ENCODE measurements at regions not wholly inside any gene's neighbourhood (a gene's known extent, or its start where the extent isn't known, plus 50 kb on each side); places are given as distances from the start of the nearest gene placed in this dataset.

- ATAC-seq (ENCODE audit: insufficient read depth, low read depth) (no peak), DNase-seq (no peak)
- no peaks in the 10 kb centered on the region for H4K20me1 ChIP-seq (ENCODE audit: insufficient read depth, low read length)
- no peaks in the 10 kb centered on the region for H3K79me2 ChIP-seq (ENCODE audit: insufficient read depth, low read length)
- H3K9ac ChIP-seq (ENCODE audit: low read depth, low read length), result no peak overlapping the region
- H3K27me3 ChIP-seq (ENCODE audit: insufficient read depth, low read length, poor library complexity), result no peaks in the 10 kb centered on the region
- TF ChIP-seq CTCF (IDR thresholded peaks at IDR 0.05; ENCODE audit: borderline replicate concordance, extremely low read depth, low read length, poor library complexity, severe bottlenecking), result no peak
- TF ChIP-seq EZH2 (IDR thresholded peaks at IDR 0.05; ENCODE audit: borderline replicate concordance, low read depth, low read length, severe bottlenecking), result no peak
- H3K36me3 ChIP-seq (ENCODE audit: insufficient read depth, low read length), result no peaks in the 10 kb centered on the region
- no peak overlapping the region for H3K27ac ChIP-seq (ENCODE audit: low read length)
- no peaks in the 10 kb centered on the region for H3K9me3 ChIP-seq (ENCODE audit: insufficient read depth, low read length, severe bottlenecking)
- H3K4me1 ChIP-seq (ENCODE audit: insufficient read depth, low read length), result no peaks in the 10 kb centered on the region
- H3K4me2 ChIP-seq (ENCODE audit: insufficient read depth, low read length), result no peak overlapping the region
- no peak overlapping the region for H2AFZ ChIP-seq (ENCODE audit: low read depth, low read length)
- H3K4me3 ChIP-seq (ENCODE audit: low read depth in 1 of 2, low read length in 2 of 2), result no peak overlapping the region
These were observed 80.0 kb upstream of the FREM2 start for GRCh38 chr13:38606699-38607535.

- H3K4me3 ChIP-seq (ENCODE audit: low read depth in 1 of 2, low read length in 2 of 2), result no peak overlapping the region
- DNase-seq (no peak), ATAC-seq (ENCODE audit: insufficient read depth, low read depth) (no peak)
- H3K4me2 ChIP-seq (ENCODE audit: insufficient read depth, low read length), result no peak overlapping the region
- no peak overlapping the region for H3K9ac ChIP-seq (ENCODE audit: low read depth, low read length)
- H3K36me3 ChIP-seq (ENCODE audit: insufficient read depth, low read length), result no peaks in the 10 kb centered on the region
- H2AFZ ChIP-seq (ENCODE audit: low read depth, low read length), result no peak overlapping the region
- TF ChIP-seq EZH2 (IDR thresholded peaks at IDR 0.05; ENCODE audit: borderline replicate concordance, low read depth, low read length, severe bottlenecking) (no peak), CTCF (IDR thresholded peaks at IDR 0.05; ENCODE audit: borderline replicate concordance, extremely low read depth, low read length, poor library complexity, severe bottlenecking) (no peak)
- no peaks in the 10 kb centered on the region for H4K20me1 ChIP-seq (ENCODE audit: insufficient read depth, low read length)
- no peaks in the 10 kb centered on the region for H3K27me3 ChIP-seq (ENCODE audit: insufficient read depth, low read length, poor library complexity)
- no peak overlapping the region for H3K27ac ChIP-seq (ENCODE audit: low read length)
- H3K4me1 ChIP-seq (ENCODE audit: insufficient read depth, low read length), result no peaks in the 10 kb centered on the region
- H3K9me3 ChIP-seq (ENCODE audit: insufficient read depth, low read length, severe bottlenecking), result no peaks in the 10 kb centered on the region
- no peaks in the 10 kb centered on the region for H3K79me2 ChIP-seq (ENCODE audit: insufficient read depth, low read length)
These were observed 68.9 kb upstream of the FREM2 start for GRCh38 chr13:38617936-38618335.

GRCh38 chr13:38618336-38618735 lies 68.5 kb upstream of the FREM2 start:
- Histone ChIP-seq H3K36me3 (ENCODE audit: insufficient read depth, low read length) (no peaks in the 10 kb centered on the region), H3K79me2 (ENCODE audit: insufficient read depth, low read length) (no peaks in the 10 kb centered on the region), H3K4me1 (ENCODE audit: insufficient read depth, low read length) (no peaks in the 10 kb centered on the region), H2AFZ (ENCODE audit: low read depth, low read length) (no peak overlapping the region), H3K27ac (ENCODE audit: low read length) (no peak overlapping the region), H3K9me3 (ENCODE audit: insufficient read depth, low read length, severe bottlenecking) (no peaks in the 10 kb centered on the region), H3K27me3 (ENCODE audit: insufficient read depth, low read length, poor library complexity) (no peaks in the 10 kb centered on the region), H4K20me1 (ENCODE audit: insufficient read depth, low read length) (no peaks in the 10 kb centered on the region), H3K4me2 (ENCODE audit: insufficient read depth, low read length) (no peak overlapping the region), H3K4me3 (ENCODE audit: low read depth in 1 of 2, low read length in 2 of 2) (no peak overlapping the region), H3K9ac (ENCODE audit: low read depth, low read length) (no peak overlapping the region)
- TF ChIP-seq EZH2 (IDR thresholded peaks at IDR 0.05; ENCODE audit: borderline replicate concordance, low read depth, low read length, severe bottlenecking) (no peak), CTCF (IDR thresholded peaks at IDR 0.05; ENCODE audit: borderline replicate concordance, extremely low read depth, low read length, poor library complexity, severe bottlenecking) (no peak)
- no peak for DNase-seq
- ATAC-seq (ENCODE audit: insufficient read depth, low read depth), result no peak
